ENCODE measurements at regions not wholly inside any gene's neighbourhood (a gene's known extent, or its start where the extent isn't known, plus 50 kb on each side); places are given as distances from the start of the nearest gene placed in this dataset.

- TF ChIP-seq CTCF (IDR thresholded peaks at IDR 0.05) (no peak), POLR2A (IDR thresholded peaks at IDR 0.05) (no peak)
Measured at GRCh38 chr3:43892061-43892460, 201.3 kb downstream of the ABHD5 start.
